ENCODE measurements at regions not wholly inside any gene's neighbourhood (a gene's known extent, or its start where the extent isn't known, plus 50 kb on each side); places are given as distances from the start of the nearest gene placed in this dataset.

DNA sequence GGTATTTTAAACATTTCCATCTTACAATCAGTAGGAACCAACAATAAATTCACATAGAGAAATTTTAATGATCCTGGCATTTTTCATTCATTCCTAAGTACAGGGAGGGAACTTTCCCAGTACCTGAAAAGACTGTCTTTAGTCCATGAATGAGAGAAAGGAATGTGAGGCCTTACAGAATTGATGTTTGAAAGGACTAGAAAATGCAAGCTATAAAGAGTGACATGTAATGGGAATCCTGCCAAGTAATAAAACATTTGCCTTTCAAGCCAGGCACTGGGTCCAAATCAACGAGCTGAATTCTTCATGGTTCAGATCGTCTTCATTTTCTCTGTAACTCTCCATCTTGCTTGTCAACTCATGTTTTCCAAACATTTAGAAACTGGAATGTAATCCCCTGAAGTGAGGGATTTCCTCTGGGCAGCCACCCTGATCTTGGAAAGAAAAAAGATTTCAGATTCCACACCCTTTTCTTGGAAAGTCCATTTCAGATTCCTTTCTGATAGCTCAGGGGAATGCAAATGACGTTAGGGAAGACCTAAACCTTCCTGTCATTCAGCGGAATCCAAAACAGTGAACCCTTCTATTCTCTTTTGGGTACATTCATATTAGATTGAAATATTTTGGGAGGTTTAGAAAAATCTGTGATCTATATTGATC is 315.8 kb downstream of the SH3GL2 start:
- no peak for DNase-seq

GRCh38 chr9:17900606-17901005 is 321.7 kb downstream of the SH3GL2 start:
- DNase-seq = no peak

DNA sequence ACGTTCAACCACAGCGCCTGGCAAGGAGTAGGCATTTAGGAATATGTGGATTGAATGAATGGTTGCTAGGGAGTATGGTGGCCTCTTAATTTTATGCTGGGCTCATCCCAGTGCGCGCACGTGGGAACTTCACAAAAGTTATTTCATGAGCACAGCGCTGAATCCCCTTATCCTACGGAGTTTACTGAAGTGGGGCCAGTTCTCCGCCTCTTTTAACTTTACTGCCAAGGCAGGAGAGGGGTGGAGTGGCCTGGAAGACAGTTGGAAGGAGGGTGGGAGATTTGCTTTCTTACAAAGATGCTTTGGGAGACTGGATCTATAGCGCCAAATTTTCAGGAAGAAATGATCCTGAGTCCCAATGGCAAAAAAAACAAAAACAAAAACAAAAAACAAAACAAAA is 326.5 kb downstream of the SH3GL2 start:
- DNase-seq = no peak

GRCh38 chr9:17905781-17906175 is 326.9 kb downstream of the SH3GL2 start:
- no peak for DNase-seq

- DNase-seq = no peak
These were observed 327.4 kb downstream of the SH3GL2 start for GRCh38 chr9:17906176-17906840.

DNA sequence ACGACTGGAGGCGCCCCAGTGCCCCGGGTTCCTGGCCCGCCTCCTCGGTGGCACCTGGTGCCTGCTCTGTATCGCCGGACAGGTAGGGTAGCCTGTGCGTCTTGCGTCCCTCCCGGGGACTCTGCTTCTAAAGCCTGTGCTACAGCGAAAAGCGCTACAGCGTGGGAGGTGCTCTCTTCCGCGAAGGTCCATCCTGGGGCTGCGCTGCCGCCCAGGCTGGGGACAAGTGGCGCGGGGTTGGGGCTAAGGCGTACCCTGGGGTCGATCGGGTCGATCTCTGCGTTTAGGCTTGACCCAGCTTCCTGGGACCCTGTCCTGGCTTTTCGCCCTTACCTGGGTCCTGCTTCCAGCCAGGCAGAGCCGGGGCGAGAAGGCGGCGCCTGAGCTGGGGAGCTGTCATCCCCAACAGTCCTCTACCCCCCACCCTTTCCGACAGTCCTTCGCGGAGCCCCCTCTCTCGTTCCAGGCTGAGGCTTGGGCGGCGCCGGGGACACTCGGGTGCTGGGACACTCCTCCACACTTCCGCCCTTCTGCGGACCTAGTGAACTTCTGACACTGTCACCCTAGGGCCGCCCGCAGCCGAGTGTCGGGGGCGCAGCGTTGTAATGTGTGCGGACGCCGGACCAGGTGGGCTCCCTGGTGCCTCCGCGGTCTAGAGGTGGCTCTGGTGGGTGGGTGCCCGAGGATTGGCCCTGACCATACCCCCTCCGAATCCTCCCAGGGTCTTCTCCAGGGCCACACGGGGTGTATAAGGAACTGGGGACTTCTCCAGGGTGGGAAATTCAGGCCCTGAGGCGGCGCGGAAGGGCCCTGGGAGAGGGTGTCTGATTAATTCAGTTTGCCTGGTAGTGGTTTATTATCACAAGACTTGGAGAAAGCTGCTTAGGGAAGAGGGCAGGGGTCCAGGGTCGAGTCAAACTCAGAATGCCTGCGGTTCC is 328.2 kb downstream of the SH3GL2 start:
- no peak for DNase-seq

- no peak for DNase-seq
These were observed 329.1 kb downstream of the SH3GL2 start for GRCh38 chr9:17907779-17908508.

DNA sequence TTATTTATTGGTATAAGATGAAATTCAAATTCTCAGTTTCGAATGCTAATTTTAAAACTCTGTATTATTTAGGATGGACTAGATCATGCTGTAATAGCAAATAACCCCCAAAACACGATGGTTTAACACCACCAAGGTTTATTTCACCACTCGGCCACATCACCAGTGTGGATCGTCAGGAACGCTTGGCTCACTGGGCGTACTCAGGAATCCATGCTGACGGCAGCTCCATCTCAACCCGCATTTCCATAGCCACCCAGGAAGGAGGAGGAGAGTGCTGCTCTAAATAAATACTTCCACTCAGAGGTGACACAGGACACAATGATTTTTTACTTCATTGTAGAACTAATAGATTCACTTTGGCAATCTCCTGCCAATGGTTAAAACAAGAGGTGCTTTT is 347.4 kb downstream of the SH3GL2 start:
- DNase-seq = no peak

DNA sequence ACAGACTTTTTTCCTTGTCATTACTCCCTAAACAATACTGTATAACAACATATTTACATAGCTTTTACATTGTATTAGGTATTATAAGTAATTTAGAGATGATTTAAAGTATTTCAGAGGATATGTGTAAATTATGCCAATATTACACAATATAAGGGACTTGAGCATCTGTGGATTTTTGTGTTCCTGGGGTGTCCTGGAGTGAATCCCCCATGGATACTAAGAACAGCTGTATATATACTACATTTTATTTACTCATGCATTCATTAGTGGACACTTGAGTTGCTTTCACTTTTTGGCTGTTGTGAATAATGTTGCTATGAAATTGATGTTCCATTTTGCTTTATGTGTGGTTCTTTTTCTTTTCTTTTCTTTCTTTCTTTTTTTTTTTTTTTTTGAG is 348.8 kb downstream of the SH3GL2 start:
- no peak for DNase-seq

GRCh38 chr9:17928228-17928627 is 349.4 kb downstream of the SH3GL2 start:
- no peak for DNase-seq

GRCh38 chr9:17928768-17929167 is 349.9 kb downstream of the SH3GL2 start:
- no peak for DNase-seq

DNA sequence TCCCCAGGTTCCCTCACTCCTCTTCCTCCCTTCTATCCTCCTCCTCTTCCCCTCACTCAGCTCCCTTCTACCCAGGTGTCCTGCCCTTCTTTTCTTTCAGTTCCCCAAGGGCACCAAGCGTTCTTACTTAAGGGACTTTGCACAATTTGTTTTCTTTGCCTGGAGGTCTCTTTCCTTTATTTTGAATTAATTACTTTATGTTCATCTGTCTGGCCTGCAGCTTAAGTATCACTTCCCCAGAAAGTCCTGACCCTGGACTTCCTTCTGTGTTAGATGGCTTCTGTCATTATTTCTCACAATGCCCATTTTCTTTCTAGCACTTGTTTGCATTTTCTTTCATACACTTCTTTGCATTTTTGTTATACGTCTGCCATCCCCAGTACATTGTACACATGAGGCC is 350.6 kb downstream of the SH3GL2 start:
- DNase-seq = no peak

GRCh38 chr9:17930071-17930470 is 351.2 kb downstream of the SH3GL2 start:
- no peak for DNase-seq

DNA sequence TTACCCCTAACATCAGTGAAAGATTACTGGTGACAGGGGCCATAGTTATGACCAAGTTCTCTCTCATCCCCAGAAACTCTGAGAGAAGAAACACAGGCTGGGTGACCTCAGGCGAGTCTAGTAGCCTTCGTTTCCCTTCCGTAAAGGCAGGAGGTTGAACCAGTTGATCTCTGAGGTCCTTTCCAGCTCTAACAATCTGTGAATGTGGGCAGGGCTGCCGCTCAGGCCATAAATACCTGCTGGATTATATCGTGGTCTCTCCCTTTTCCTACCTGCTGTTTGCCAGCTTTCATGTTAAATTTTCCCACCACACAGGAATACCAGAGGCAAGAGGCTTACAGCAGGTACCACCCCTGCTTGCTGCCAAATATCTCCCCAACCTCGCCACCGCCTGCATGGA is 357.5 kb downstream of the SH3GL2 start:
- DNase-seq = no peak

GRCh38 chr9:17938035-17938655 is 359.3 kb downstream of the SH3GL2 start:
- DNase-seq = no peak

- DNase-seq = no peak
These were observed 363.6 kb downstream of the SH3GL2 start for GRCh38 chr9:17942498-17942897.

- no peak for DNase-seq
These were observed 376.5 kb downstream of the SH3GL2 start for GRCh38 chr9:17955409-17955808.

- no peak for DNase-seq
These were observed 379.5 kb downstream of the SH3GL2 start for GRCh38 chr9:17958363-17958762.

- no peak for DNase-seq
These were observed 383.9 kb downstream of the SH3GL2 start for GRCh38 chr9:17962747-17963146.

DNA sequence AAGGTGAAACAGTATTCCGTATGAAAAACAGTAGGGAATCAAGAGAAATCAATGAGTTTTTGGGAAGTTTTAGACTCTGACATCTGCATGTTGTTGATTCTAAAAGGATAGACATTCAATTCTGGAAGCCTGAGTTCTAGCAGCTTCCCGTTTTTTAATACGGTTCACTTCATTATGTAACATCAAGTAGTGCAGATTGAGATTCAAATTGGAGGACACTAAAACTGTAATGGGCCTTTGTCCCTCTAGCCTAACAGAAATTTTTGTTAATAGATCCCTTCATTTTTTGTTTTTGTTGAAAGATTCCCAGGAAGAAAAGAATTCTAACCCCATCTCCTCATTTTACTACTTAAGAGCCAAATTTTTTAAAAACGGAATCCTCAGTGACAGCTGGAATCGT is 384.6 kb downstream of the SH3GL2 start:
- DNase-seq = no peak

- DNase-seq = no peak
These were observed 388.9 kb downstream of the SH3GL2 start for GRCh38 chr9:17967731-17968130.

GRCh38 chr9:17969232-17969631 is 390.4 kb downstream of the SH3GL2 start:
- DNase-seq = no peak

DNA sequence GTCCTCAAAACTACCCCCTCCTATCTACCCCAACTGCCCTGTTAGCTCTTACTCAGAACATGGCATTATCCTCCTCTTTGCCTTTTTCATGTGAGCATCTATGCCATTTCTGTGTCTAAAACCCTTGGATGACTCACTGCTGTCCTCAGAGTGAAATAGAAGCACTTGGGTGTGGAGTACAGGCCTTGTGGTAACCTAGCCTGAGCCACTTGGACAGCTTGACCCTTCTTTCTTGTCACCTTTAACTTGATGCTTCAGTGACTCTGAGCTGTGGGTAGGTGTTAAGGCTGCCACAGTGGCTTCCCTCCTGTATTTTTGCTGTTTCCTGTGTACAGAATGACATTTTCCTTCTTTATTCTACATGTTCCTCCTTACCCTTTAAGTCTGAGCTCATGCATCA is 391.4 kb downstream of the SH3GL2 start:
- DNase-seq = no peak

Data from activated T-cell treated with anti-CD3 and anti-CD28 coated beads for 4 hours (primary cell).